ENCODE measurements at regions not wholly inside any gene's neighbourhood (a gene's known extent, or its start where the extent isn't known, plus 50 kb on each side); places are given as distances from the start of the nearest gene placed in this dataset.

DNA sequence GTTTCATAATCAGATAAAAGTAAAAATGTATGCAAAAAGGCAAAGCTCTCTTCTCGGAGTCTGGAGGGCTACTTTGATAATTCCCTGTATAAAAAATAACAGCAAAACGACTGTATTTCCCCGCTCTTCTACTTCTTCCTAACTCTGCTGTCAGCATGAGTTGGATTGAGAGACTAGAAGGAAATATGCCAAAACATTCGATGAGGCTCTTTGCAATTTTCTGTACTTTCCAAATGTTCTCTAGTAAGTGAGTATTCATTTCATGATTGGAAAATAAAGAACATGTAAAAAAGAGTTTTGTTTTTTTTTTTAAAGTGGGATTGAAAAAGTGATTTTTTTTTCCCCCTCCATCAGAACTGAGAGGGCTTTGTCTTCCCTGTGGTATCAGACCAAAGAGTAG, 677.5 kb downstream of the ACTL7B start:
- dilution Hi-C loops (cut with MboI; ENCODE audit: extremely low pct_ligation_motif_present, low sequenced_read_pairs) = no loop called here
- H3K9ac ChIP-seq (ENCODE audit: control insufficient read depth, extremely low read depth, insufficient read depth, low read length) = no peak overlapping the region
- TF ChIP-seq, protein P1, sequence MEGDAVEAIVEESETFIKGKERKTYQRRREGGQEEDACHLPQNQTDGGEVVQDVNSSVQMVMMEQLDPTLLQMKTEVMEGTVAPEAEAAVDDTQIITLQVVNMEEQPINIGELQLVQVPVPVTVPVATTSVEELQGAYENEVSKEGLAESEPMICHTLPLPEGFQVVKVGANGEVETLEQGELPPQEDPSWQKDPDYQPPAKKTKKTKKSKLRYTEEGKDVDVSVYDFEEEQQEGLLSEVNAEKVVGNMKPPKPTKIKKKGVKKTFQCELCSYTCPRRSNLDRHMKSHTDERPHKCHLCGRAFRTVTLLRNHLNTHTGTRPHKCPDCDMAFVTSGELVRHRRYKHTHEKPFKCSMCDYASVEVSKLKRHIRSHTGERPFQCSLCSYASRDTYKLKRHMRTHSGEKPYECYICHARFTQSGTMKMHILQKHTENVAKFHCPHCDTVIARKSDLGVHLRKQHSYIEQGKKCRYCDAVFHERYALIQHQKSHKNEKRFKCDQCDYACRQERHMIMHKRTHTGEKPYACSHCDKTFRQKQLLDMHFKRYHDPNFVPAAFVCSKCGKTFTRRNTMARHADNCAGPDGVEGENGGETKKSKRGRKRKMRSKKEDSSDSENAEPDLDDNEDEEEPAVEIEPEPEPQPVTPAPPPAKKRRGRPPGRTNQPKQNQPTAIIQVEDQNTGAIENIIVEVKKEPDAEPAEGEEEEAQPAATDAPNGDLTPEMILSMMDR (optimal IDR thresholded peaks at IDR 0.05 in 1 of 3, IDR thresholded peaks at IDR 0.05 in 1 of 3, conservative IDR thresholded peaks at IDR 0.05 in 1 of 3; ENCODE audit: extremely low read depth in 1 of 3, insufficient read depth in 2 of 3, low read length in 3 of 3) = no peak
- TF ChIP-seq EZH2 (IDR thresholded peaks at IDR 0.05; ENCODE audit: low read length) = no peak
- H3K9me3 ChIP-seq (ENCODE audit: control insufficient read depth, low read depth, low read length) = no peaks in the 10 kb centered on the region
- H3K27ac ChIP-seq (ENCODE audit: control insufficient read depth, insufficient read depth, low read length) = no peak overlapping the region
- no peak overlapping the region for H3K4me2 ChIP-seq (ENCODE audit: control insufficient read depth, extremely low read depth, insufficient read depth, low read depth, low read length)
- FAIRE-seq (no peak), DNase-seq (ENCODE audit: low read depth, low spot score) (no peak)
- no peaks in the 10 kb centered on the region for H4K20me1 ChIP-seq (ENCODE audit: control insufficient read depth, extremely low read depth, insufficient read depth, low read length)
- H3K27me3 ChIP-seq (ENCODE audit: control insufficient read depth, extremely low read depth, insufficient read depth, low read length) = no peaks in the 10 kb centered on the region
- no peak overlapping the region for H2AFZ ChIP-seq (ENCODE audit: control insufficient read depth, low read length)
- no peaks in the 10 kb centered on the region for H3K79me2 ChIP-seq (ENCODE audit: control insufficient read depth, insufficient read depth, low read length)
- no peak overlapping the region for H3K4me3 ChIP-seq (ENCODE audit: control insufficient read depth in 2 of 3, extremely low read depth in 1 of 3, insufficient read depth in 2 of 3, low read depth in 1 of 3, low read length in 3 of 3)
- no peaks in the 10 kb centered on the region for H3K9me1 ChIP-seq (ENCODE audit: control insufficient read depth, extremely low read depth, insufficient read depth, low read length)
- no peaks in the 10 kb centered on the region for H3K36me3 ChIP-seq (ENCODE audit: control insufficient read depth in 2 of 2, extremely low read depth in 1 of 2, insufficient read depth in 2 of 2, low read length in 2 of 2)
- H3K4me1 ChIP-seq (ENCODE audit: control insufficient read depth, extremely low read depth, insufficient read depth, low read length) = peaks cover 6% of the 10 kb centered on the region

DNA sequence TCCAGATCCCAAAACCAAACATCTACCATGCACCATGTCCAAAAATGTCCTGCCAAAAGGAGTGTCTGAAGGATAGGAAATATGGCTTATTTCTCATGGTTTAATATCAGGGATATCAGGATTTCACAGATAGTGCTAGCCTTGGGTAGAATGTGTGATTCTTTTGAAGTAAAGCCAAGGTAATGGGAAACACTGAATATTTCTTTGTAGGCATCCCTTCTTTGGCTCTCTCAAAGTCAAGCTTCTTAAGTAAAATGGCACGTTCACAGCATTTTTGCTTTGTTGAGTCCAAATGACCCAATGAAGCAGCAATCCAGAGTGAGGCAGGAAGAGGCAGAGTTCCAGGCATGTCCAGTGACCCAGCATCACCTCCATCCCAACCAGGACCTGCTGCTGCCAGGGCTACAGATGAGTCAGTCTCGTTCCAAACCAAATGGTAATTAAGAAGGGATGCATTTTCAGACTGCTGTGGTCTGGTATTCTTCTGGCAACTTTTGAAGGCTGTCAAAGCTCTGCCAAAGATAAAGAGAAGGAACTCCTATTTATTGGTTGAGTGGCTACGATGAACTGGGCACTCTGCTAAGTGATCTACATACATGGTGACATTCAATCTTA, 678.8 kb upstream of the KLF4 start:
- dilution Hi-C loops (cut with MboI; ENCODE audit: extremely low pct_ligation_motif_present, low sequenced_read_pairs) = no loop called here
- no peak overlapping the region for H3K27ac ChIP-seq (ENCODE audit: control insufficient read depth, insufficient read depth, low read length)
- no peak overlapping the region for H3K4me2 ChIP-seq (ENCODE audit: control insufficient read depth, extremely low read depth, insufficient read depth, low read depth, low read length)
- no peaks in the 10 kb centered on the region for H4K20me1 ChIP-seq (ENCODE audit: control insufficient read depth, extremely low read depth, insufficient read depth, low read length)
- no peaks in the 10 kb centered on the region for H3K27me3 ChIP-seq (ENCODE audit: control insufficient read depth, extremely low read depth, insufficient read depth, low read length)
- no peak for DNase-seq (ENCODE audit: low read depth, low spot score)
- H2AFZ ChIP-seq (ENCODE audit: control insufficient read depth, low read length) = no peak overlapping the region
- H3K9me3 ChIP-seq (ENCODE audit: control insufficient read depth, low read depth, low read length) = no peaks in the 10 kb centered on the region
- no peaks in the 10 kb centered on the region for H3K36me3 ChIP-seq (ENCODE audit: control insufficient read depth in 2 of 2, extremely low read depth in 1 of 2, insufficient read depth in 2 of 2, low read length in 2 of 2)
- H3K9ac ChIP-seq (ENCODE audit: control insufficient read depth, extremely low read depth, insufficient read depth, low read length) = no peak overlapping the region
- H3K9me1 ChIP-seq (ENCODE audit: control insufficient read depth, extremely low read depth, insufficient read depth, low read length) = no peaks in the 10 kb centered on the region
- no peaks in the 10 kb centered on the region for H3K79me2 ChIP-seq (ENCODE audit: control insufficient read depth, insufficient read depth, low read length)
- no peak for TF ChIP-seq EZH2 (IDR thresholded peaks at IDR 0.05; ENCODE audit: low read length)
- TF ChIP-seq, protein P1 (optimal IDR thresholded peaks at IDR 0.05 in 1 of 3, IDR thresholded peaks at IDR 0.05 in 1 of 3, conservative IDR thresholded peaks at IDR 0.05 in 1 of 3; ENCODE audit: extremely low read depth in 1 of 3, insufficient read depth in 2 of 3, low read length in 3 of 3) = no peak
- peaks cover 4% of the 10 kb centered on the region for H3K4me1 ChIP-seq (ENCODE audit: control insufficient read depth, extremely low read depth, insufficient read depth, low read length)
- no peak overlapping the region for H3K4me3 ChIP-seq (ENCODE audit: control insufficient read depth in 2 of 3, extremely low read depth in 1 of 3, insufficient read depth in 2 of 3, low read depth in 1 of 3, low read length in 3 of 3)
- no peak for FAIRE-seq

Measured in keratinocyte (primary cell).